ENCODE measurements at regions not wholly inside any gene's neighbourhood (a gene's known extent, or its start where the extent isn't known, plus 50 kb on each side); places are given as distances from the start of the nearest gene placed in this dataset.
A peak's percentile ranks its signal among the peaks of the same experiment; 100 is the strongest.

DNA sequence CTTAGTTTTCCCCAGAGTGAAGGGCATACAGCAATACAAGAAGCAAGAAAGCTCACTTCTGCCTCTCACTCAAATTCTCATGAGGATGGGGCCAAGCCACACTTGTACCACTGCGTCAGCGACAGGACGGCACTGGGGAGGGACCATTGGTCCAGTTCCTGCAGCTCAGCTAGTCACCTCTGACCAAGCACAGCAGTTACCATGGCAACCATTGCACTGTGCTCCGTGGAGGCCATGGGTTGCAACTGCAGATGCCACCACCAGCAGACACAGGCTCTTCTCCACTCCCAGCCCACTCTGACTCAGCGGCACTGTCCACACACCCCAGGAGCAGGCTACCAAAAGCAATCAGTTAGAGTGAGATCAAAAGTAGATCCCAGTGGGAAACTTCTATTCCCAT is 441.1 kb upstream of the ARID1B start:
- peaks cover 4 to 12% (median 10%) of the 10 kb centered on the region in 4 donors for H3K9me3 ChIP-seq
- no peaks in the 10 kb centered on the region for H3K4me1 ChIP-seq
- no peak overlapping the region for H3K4me3 ChIP-seq
- H3K36me3 ChIP-seq: no peaks in the 10 kb centered on the region
- H3K27ac ChIP-seq: no peak overlapping the region
- no peak for TF ChIP-seq POLR2AphosphoS5 (IDR thresholded peaks at IDR 0.05)
- TF ChIP-seq, protein P1, sequence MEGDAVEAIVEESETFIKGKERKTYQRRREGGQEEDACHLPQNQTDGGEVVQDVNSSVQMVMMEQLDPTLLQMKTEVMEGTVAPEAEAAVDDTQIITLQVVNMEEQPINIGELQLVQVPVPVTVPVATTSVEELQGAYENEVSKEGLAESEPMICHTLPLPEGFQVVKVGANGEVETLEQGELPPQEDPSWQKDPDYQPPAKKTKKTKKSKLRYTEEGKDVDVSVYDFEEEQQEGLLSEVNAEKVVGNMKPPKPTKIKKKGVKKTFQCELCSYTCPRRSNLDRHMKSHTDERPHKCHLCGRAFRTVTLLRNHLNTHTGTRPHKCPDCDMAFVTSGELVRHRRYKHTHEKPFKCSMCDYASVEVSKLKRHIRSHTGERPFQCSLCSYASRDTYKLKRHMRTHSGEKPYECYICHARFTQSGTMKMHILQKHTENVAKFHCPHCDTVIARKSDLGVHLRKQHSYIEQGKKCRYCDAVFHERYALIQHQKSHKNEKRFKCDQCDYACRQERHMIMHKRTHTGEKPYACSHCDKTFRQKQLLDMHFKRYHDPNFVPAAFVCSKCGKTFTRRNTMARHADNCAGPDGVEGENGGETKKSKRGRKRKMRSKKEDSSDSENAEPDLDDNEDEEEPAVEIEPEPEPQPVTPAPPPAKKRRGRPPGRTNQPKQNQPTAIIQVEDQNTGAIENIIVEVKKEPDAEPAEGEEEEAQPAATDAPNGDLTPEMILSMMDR (IDR thresholded peaks at IDR 0.05): no peak
- no peak for TF ChIP-seq POLR2A (IDR thresholded peaks at IDR 0.05)
- no peak for TF ChIP-seq EP300 (IDR thresholded peaks at IDR 0.05)
- ATAC-seq (ENCODE audit: low FRiP score in 2 of 2): peak in 1 of 2 donors; percentile 38
- peak in 1 of 2 donors; percentile 1 for DNase-seq
- no peaks in the 10 kb centered on the region for H3K27me3 ChIP-seq
- WGBS, 2 donors: 73 to 74% methylated on average over 5 of the region's 5 CpGs

GRCh38 chr6:156334966-156335365 is 442.2 kb upstream of the ARID1B start:
- Histone ChIP-seq H3K27me3 (no peaks in the 10 kb centered on the region), H3K27ac (no peak overlapping the region), H3K4me3 (no peak overlapping the region), H3K36me3 (no peaks in the 10 kb centered on the region), H3K9me3 (peaks cover 4 to 12% (median 10%) of the 10 kb centered on the region in 4 donors), H3K4me1 (no peaks in the 10 kb centered on the region)
- TF ChIP-seq POLR2A (IDR thresholded peaks at IDR 0.05): no peak
- no peak for TF ChIP-seq POLR2AphosphoS5 (IDR thresholded peaks at IDR 0.05)
- ATAC-seq (ENCODE audit: low FRiP score in 2 of 2) (no peak), DNase-seq (no peak)

GRCh38 chr6:156319707-156320106 is 457.5 kb upstream of the ARID1B start:
- no peaks in the 10 kb centered on the region for H3K36me3 ChIP-seq
- DNase-seq: no peak
- TF ChIP-seq EP300 (IDR thresholded peaks at IDR 0.05): no peak
- no peak for ATAC-seq (ENCODE audit: low FRiP score in 2 of 2)
- H3K9me3 ChIP-seq: no peaks in the 10 kb centered on the region
- no peaks in the 10 kb centered on the region for H3K27me3 ChIP-seq
- H3K4me1 ChIP-seq: no peaks in the 10 kb centered on the region
- H3K27ac ChIP-seq: no peak overlapping the region
- H3K4me3 ChIP-seq: no peak overlapping the region
- WGBS, 2 donors: 67 to 77% methylated on average over 2 of the region's 2 CpGs

DNA sequence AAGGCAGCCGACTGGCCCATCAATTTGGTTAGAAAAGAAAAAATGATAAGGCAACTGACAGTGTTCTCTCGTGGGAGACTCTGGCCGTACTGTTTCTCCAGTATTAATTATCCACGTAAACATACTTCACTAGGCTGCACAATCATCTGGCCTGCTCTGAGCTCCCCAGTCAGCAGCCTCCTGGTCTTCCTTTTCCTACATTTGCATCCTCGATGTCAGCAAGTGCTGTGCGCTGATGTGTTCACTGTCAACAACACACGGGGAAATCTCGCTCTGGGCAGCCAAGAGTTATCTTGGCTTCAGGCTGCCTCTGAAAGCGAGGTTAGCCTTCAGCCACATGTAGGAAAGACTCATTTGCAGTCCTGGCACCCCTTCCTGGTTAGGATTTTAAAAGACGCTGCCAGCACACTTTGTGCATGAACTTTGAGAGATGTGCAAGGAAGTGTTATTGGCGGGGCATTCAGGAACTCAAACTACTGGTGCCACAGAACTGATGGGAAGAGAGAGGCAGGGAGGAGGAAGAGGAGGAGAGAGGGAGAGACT is 460.5 kb upstream of the ARID1B start:
- no peak for DNase-seq
- TF ChIP-seq, protein P1 (IDR thresholded peaks at IDR 0.05): no peak
- TF ChIP-seq POLR2AphosphoS5 (IDR thresholded peaks at IDR 0.05) (no peak), EP300 (IDR thresholded peaks at IDR 0.05) (no peak), POLR2A (IDR thresholded peaks at IDR 0.05) (no peak)
- no peak for ATAC-seq (ENCODE audit: low FRiP score in 2 of 2)
- H3K36me3 ChIP-seq: no peaks in the 10 kb centered on the region
- H3K4me1 ChIP-seq: no peaks in the 10 kb centered on the region
- H3K9me3 ChIP-seq: no peaks in the 10 kb centered on the region
- H3K27ac ChIP-seq: no peak overlapping the region
- WGBS, 2 donors: 73 to 76% methylated on average over 11 of the region's 11 CpGs
- no peaks in the 10 kb centered on the region for H3K27me3 ChIP-seq
- no peak overlapping the region for H3K4me3 ChIP-seq

DNA sequence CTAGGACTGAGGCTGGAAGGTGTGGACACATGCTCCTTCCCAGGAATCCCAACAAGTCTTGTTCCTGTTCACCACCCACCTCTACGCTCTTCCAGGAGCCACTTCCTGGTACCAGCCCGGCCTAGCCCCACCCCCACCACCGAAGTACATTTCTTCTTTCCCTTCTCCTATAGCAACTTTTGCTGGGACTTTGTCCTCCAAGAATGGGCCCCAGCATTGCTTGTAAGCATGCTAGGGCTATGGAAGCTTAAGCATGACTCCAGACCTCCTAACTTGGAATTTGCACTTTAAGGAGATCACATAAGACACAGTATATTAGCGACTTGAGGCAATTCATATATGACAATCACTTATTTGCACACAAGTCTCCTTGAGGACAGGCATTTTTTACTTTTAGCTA is 462.0 kb upstream of the ARID1B start:
- H3K4me3 ChIP-seq: no peak overlapping the region
- DNase-seq: no peak
- no peak overlapping the region for H3K27ac ChIP-seq
- WGBS, 2 donors: 87 to 88% methylated on average over 4 of the region's 4 CpGs
- no peak for ATAC-seq (ENCODE audit: low FRiP score in 2 of 2)
- TF ChIP-seq, protein P1 (IDR thresholded peaks at IDR 0.05): no peak
- TF ChIP-seq POLR2A (IDR thresholded peaks at IDR 0.05) (no peak), EP300 (IDR thresholded peaks at IDR 0.05) (no peak), POLR2AphosphoS5 (IDR thresholded peaks at IDR 0.05) (no peak)
- no peaks in the 10 kb centered on the region for H3K36me3 ChIP-seq
- no peaks in the 10 kb centered on the region for H3K27me3 ChIP-seq
- H3K9me3 ChIP-seq: no peaks in the 10 kb centered on the region
- no peaks in the 10 kb centered on the region for H3K4me1 ChIP-seq

- WGBS, 2 donors: 87 to 89% methylated on average over 3 of the region's 3 CpGs
- Histone ChIP-seq H3K9me3 (no peaks in the 10 kb centered on the region), H3K27ac (no peak overlapping the region), H3K4me3 (no peak overlapping the region), H3K36me3 (no peaks in the 10 kb centered on the region), H3K4me1 (no peaks in the 10 kb centered on the region), H3K27me3 (no peaks in the 10 kb centered on the region)
- no peak for ATAC-seq (ENCODE audit: low FRiP score in 2 of 2)
- no peak for DNase-seq
- TF ChIP-seq POLR2A (IDR thresholded peaks at IDR 0.05): no peak
Measured at GRCh38 chr6:156313037-156313436, 464.1 kb upstream of the ARID1B start.

Measured in upper lobe of left lung (tissue), 6 donors.